Activated T-cell treated with anti-CD3 and anti-CD28 coated beads, Interleukin-2, amount 50 U/mL, for 48 hours (primary cell): ENCODE measurements at regions not wholly inside any gene's neighbourhood (a gene's known extent, or its start where the extent isn't known, plus 50 kb on each side); places are given as distances from the start of the nearest gene placed in this dataset.
"Not testable (repeated sequence)": the region's sequence is repeated elsewhere in the genome, so short reads cannot be mapped to it uniquely, and the experiment has no call there.

ENCODE experiments used
- DNase-seq, 2 experiments: peaks; one replicate each; pipeline ENCODE4 v3.0.0-alpha.2; 2020

- no peak for DNase-seq
Measured at GRCh38 chr3:198096015-198096414, 136.0 kb downstream of the LMLN start.

GRCh38 chr3:198097048-198097447, 137.0 kb downstream of the LMLN start:
- DNase-seq: no peak

- DNase-seq: not testable (repeated sequence)
Measured at GRCh38 chr3:198098661-198099081, 138.7 kb downstream of the LMLN start.

- not testable (repeated sequence) for DNase-seq
Measured at GRCh38 chr3:198103070-198103469, 143.1 kb downstream of the LMLN start.

- no peak for DNase-seq
Measured at GRCh38 chr3:198106265-198106664, 146.2 kb downstream of the LMLN start.

GRCh38 chr3:198107840-198108734, 148.1 kb downstream of the LMLN start:
- no peak for DNase-seq

GRCh38 chr3:198109883-198110282, 149.9 kb downstream of the LMLN start:
- DNase-seq: no peak

GRCh38 chr3:198112031-198112430, 152.0 kb downstream of the LMLN start:
- no peak for DNase-seq

GRCh38 chr3:198113206-198114053, 153.4 kb downstream of the LMLN start:
- DNase-seq: no peak

- not testable (repeated sequence) for DNase-seq
Measured at GRCh38 chr3:198114516-198114915, 154.5 kb downstream of the LMLN start.

GRCh38 chr3:198122184-198122583, 162.2 kb downstream of the LMLN start:
- not testable (repeated sequence) for DNase-seq

- not testable (repeated sequence) for DNase-seq
Measured at GRCh38 chr3:198137038-198137835, 177.2 kb downstream of the LMLN start.

GRCh38 chr3:198138205-198138604, 178.2 kb downstream of the LMLN start:
- DNase-seq: not testable (repeated sequence)

- DNase-seq: not testable (repeated sequence)
Measured at GRCh38 chr3:198139037-198139436, 179.0 kb downstream of the LMLN start.

GRCh38 chr3:198139513-198140167, 179.6 kb downstream of the LMLN start:
- DNase-seq: not testable (repeated sequence)

- DNase-seq: not testable (repeated sequence)
Measured at GRCh38 chr3:198143300-198144137, 183.5 kb downstream of the LMLN start.

GRCh38 chr3:198145231-198145784, 185.3 kb downstream of the LMLN start:
- not testable (repeated sequence) for DNase-seq

- DNase-seq: not testable (repeated sequence)
Measured at GRCh38 chr3:198146070-198146469, 186.1 kb downstream of the LMLN start.

GRCh38 chr3:198146559-198147164, 186.6 kb downstream of the LMLN start:
- DNase-seq: not testable (repeated sequence)

- DNase-seq: not testable (repeated sequence)
Measured at GRCh38 chr3:198147213-198147612, 187.2 kb downstream of the LMLN start.
